ENCODE measurements at regions not wholly inside any gene's neighbourhood (a gene's known extent, or its start where the extent isn't known, plus 50 kb on each side); places are given as distances from the start of the nearest gene placed in this dataset.

DNA sequence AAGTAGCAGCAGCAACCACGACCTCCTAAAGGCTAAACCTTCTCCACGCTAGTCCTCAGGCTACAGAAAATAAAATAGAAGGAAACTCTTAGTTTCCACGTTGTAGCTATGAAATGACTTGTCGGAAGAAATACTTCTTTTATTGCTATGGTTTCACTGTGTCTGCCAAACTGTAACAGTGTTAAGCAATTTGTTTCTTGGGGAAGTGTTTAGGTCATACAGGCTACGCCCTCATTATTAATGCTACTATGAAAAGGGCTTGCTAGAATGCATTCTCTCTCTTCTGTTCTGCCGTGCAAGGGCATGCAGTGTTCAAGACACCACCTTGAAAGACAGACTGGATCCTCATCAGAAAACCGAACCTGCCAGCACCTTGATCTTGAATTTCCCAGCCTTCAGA, 462.7 kb downstream of the PLOD2 start:
- H3K9ac ChIP-seq (ENCODE audit: low read length): no peak overlapping the region
- H3K36me3 ChIP-seq (ENCODE audit: insufficient read depth, low read length): no peaks in the 10 kb centered on the region
- no peaks in the 10 kb centered on the region for H3K27me3 ChIP-seq (ENCODE audit: insufficient read depth, low read depth, low read length)
- no peaks in the 10 kb centered on the region for H3K9me2 ChIP-seq (ENCODE audit: insufficient read depth, low read length)
- H3F3A ChIP-seq (ENCODE audit: insufficient read depth, low read length, poor library complexity, severe bottlenecking): no peaks in the 10 kb centered on the region
- H3K79me2 ChIP-seq (replicated peaks; ENCODE audit: insufficient read depth, low read length): no peaks in the 10 kb centered on the region
- no peaks in the 10 kb centered on the region for H3K9me3 ChIP-seq (ENCODE audit: low read length)
- no peak for TF ChIP-seq EP300 (conservative IDR thresholded peaks at IDR 0.05; ENCODE audit: poor library complexity, severe bottlenecking)
- no peak for TF ChIP-seq EZH2 (IDR thresholded peaks at IDR 0.05; ENCODE audit: borderline replicate concordance, insufficient read depth, low read length, poor library complexity, severe bottlenecking)
- no peak for TF ChIP-seq MXI1 (conservative IDR thresholded peaks at IDR 0.05; ENCODE audit: poor library complexity, severe bottlenecking)
- TF ChIP-seq, protein P1, sequence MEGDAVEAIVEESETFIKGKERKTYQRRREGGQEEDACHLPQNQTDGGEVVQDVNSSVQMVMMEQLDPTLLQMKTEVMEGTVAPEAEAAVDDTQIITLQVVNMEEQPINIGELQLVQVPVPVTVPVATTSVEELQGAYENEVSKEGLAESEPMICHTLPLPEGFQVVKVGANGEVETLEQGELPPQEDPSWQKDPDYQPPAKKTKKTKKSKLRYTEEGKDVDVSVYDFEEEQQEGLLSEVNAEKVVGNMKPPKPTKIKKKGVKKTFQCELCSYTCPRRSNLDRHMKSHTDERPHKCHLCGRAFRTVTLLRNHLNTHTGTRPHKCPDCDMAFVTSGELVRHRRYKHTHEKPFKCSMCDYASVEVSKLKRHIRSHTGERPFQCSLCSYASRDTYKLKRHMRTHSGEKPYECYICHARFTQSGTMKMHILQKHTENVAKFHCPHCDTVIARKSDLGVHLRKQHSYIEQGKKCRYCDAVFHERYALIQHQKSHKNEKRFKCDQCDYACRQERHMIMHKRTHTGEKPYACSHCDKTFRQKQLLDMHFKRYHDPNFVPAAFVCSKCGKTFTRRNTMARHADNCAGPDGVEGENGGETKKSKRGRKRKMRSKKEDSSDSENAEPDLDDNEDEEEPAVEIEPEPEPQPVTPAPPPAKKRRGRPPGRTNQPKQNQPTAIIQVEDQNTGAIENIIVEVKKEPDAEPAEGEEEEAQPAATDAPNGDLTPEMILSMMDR (IDR thresholded peaks at IDR 0.05; ENCODE audit: poor library complexity, severe bottlenecking): no peak
- TF ChIP-seq TAF1 (IDR thresholded peaks at IDR 0.05; ENCODE audit: low read depth): no peak
- TF ChIP-seq SMC3 (conservative IDR thresholded peaks at IDR 0.05; ENCODE audit: poor library complexity): no peak
- TF ChIP-seq, protein P2, sequence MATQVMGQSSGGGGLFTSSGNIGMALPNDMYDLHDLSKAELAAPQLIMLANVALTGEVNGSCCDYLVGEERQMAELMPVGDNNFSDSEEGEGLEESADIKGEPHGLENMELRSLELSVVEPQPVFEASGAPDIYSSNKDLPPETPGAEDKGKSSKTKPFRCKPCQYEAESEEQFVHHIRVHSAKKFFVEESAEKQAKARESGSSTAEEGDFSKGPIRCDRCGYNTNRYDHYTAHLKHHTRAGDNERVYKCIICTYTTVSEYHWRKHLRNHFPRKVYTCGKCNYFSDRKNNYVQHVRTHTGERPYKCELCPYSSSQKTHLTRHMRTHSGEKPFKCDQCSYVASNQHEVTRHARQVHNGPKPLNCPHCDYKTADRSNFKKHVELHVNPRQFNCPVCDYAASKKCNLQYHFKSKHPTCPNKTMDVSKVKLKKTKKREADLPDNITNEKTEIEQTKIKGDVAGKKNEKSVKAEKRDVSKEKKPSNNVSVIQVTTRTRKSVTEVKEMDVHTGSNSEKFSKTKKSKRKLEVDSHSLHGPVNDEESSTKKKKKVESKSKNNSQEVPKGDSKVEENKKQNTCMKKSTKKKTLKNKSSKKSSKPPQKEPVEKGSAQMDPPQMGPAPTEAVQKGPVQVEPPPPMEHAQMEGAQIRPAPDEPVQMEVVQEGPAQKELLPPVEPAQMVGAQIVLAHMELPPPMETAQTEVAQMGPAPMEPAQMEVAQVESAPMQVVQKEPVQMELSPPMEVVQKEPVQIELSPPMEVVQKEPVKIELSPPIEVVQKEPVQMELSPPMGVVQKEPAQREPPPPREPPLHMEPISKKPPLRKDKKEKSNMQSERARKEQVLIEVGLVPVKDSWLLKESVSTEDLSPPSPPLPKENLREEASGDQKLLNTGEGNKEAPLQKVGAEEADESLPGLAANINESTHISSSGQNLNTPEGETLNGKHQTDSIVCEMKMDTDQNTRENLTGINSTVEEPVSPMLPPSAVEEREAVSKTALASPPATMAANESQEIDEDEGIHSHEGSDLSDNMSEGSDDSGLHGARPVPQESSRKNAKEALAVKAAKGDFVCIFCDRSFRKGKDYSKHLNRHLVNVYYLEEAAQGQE (IDR thresholded peaks at IDR 0.05; ENCODE audit: borderline replicate concordance): no peak
- TF ChIP-seq POLR2AphosphoS5 (IDR thresholded peaks at IDR 0.05): no peak
- TF ChIP-seq RAD21 (conservative IDR thresholded peaks at IDR 0.05): no peak
- H3K27ac ChIP-seq (ENCODE audit: low read length): no peak overlapping the region
- H3K4me2 ChIP-seq (ENCODE audit: low read length): no peak overlapping the region
- H4K20me1 ChIP-seq (ENCODE audit: insufficient read depth): no peaks in the 10 kb centered on the region
- no peak overlapping the region for H3K4me3 ChIP-seq (ENCODE audit: low read length)
- H2AFZ ChIP-seq (ENCODE audit: low read depth, low read length): no peak overlapping the region

DNA sequence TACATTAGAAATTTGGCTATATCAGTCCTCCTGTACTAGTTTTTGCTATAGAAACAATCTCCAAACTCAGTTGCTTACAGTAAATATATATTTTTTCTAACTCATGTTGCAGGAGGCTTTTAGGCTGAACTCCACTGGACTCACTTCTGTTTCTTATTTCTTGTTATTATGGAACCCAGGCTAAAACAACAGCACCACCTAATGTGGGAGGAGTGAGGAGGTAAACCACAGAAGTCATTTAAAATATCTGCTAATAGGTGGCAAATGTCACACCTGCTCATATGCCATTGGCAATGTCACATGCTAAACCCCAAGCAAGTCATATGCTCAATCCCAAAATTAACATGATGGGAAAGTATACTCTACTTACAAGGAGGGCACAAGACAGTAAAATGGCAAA, 462.2 kb downstream of the PLOD2 start:
- Histone ChIP-seq H3K9ac (ENCODE audit: low read length) (no peak overlapping the region), H2AFZ (ENCODE audit: low read depth, low read length) (no peak overlapping the region), H3K36me3 (ENCODE audit: insufficient read depth, low read length) (no peaks in the 10 kb centered on the region), H4K20me1 (ENCODE audit: insufficient read depth) (no peaks in the 10 kb centered on the region), H3K27ac (ENCODE audit: low read length) (no peak overlapping the region), H3K9me3 (ENCODE audit: low read length) (no peaks in the 10 kb centered on the region), H3K4me3 (ENCODE audit: low read length) (no peak overlapping the region), H3K9me2 (ENCODE audit: insufficient read depth, low read length) (no peaks in the 10 kb centered on the region), H3K27me3 (ENCODE audit: insufficient read depth, low read depth, low read length) (no peaks in the 10 kb centered on the region), H3F3A (ENCODE audit: insufficient read depth, low read length, poor library complexity, severe bottlenecking) (no peaks in the 10 kb centered on the region), H3K79me2 (replicated peaks; ENCODE audit: insufficient read depth, low read length) (no peaks in the 10 kb centered on the region), H3K4me2 (ENCODE audit: low read length) (no peak overlapping the region)
- TF ChIP-seq, protein P1 (IDR thresholded peaks at IDR 0.05; ENCODE audit: poor library complexity, severe bottlenecking): no peak
- no peak for TF ChIP-seq RAD21 (conservative IDR thresholded peaks at IDR 0.05)
- no peak for TF ChIP-seq EP300 (conservative IDR thresholded peaks at IDR 0.05; ENCODE audit: poor library complexity, severe bottlenecking)
- no peak for TF ChIP-seq EZH2 (IDR thresholded peaks at IDR 0.05; ENCODE audit: borderline replicate concordance, insufficient read depth, low read length, poor library complexity, severe bottlenecking)
- TF ChIP-seq, protein P2 (IDR thresholded peaks at IDR 0.05; ENCODE audit: borderline replicate concordance): no peak
